ENCODE measurements at regions not wholly inside any gene's neighbourhood (a gene's known extent, or its start where the extent isn't known, plus 50 kb on each side); places are given as distances from the start of the nearest gene placed in this dataset.

- Histone ChIP-seq H4K20me1 (replicated peaks; ENCODE audit: control insufficient read depth, insufficient read depth, low read length) (no peaks in the 10 kb centered on the region), H3K4me2 (ENCODE audit: insufficient read depth, low read length) (no peak overlapping the region), H3K9me1 (ENCODE audit: control insufficient read depth, insufficient read depth, low read length) (no peaks in the 10 kb centered on the region), H2AFZ (ENCODE audit: low read depth, low read length) (no peak overlapping the region), H3K9ac (ENCODE audit: insufficient read depth in 1 of 2, low read depth in 2 of 2, low read length in 2 of 2) (no peak overlapping the region), H3K9me3 (replicated peaks; ENCODE audit: control insufficient read depth, insufficient read depth, low read depth, low read length) (no peaks in the 10 kb centered on the region), H3K4me3 (no peak overlapping the region), H3K27ac (ENCODE audit: extremely low read depth, low read depth, low read length) (no peak overlapping the region), H3K79me2 (ENCODE audit: control insufficient read depth, insufficient read depth, low read length) (no peaks in the 10 kb centered on the region), H3K36me3 (ENCODE audit: control insufficient read depth, insufficient read depth, low read length) (no peaks in the 10 kb centered on the region), H3K27me3 (ENCODE audit: control insufficient read depth in 2 of 2, insufficient read depth in 2 of 2, low read length in 2 of 2) (no peaks in the 10 kb centered on the region), H3K4me1 (replicated peaks in 1 of 2; ENCODE audit: control insufficient read depth in 2 of 2, insufficient read depth in 2 of 2, low read length in 2 of 2) (peaks cover 0 to 3% of the 10 kb centered on the region in 2 experiments; a peak in 2 of 5 replicates)
- DNase-seq (ENCODE audit: extremely low read depth in 1 of 4, low spot score in 3 of 4) (no peak), FAIRE-seq (no peak), ATAC-seq (no peak)
- TF ChIP-seq TSHZ1 (CRISPR knock-in tag; IDR thresholded peaks at IDR 0.05) (no peak), ARID2 (IDR thresholded peaks at IDR 0.05) (no peak), SREBF2 (CRISPR knock-in tag; IDR thresholded peaks at IDR 0.05) (no peak), ZMIZ1 (IDR thresholded peaks at IDR 0.05; ENCODE audit: low read depth in 2 of 2, low read length in 2 of 2) (no peak), SREBF1 (IDR thresholded peaks at IDR 0.05; ENCODE audit: borderline replicate concordance, low read depth, low read length) (no peak), ZNF561 (CRISPR knock-in tag; conservative IDR thresholded peaks at IDR 0.05) (no peak), TCF7L2 (IDR thresholded peaks at IDR 0.05; ENCODE audit: low read depth, low read length) (no peak)
- in situ Hi-C loops (cut with MboI) (no loop called here), intact Hi-C loops (cut with micrococcal nuclease) (no loop called here)
- ChIA-PET CTCF (ENCODE audit: low intra/inter-chr PET ratio) (no interaction called here), POLR2A (no interaction called here)
- BruUV-seq (replicated peaks): no TSS peak
Measured at GRCh38 chr21:20083336-20083735, 914.9 kb upstream of the NCAM2 start.

Measured in K562 (cell line).